ENCODE measurements at regions not wholly inside any gene's neighbourhood (a gene's known extent, or its start where the extent isn't known, plus 50 kb on each side); places are given as distances from the start of the nearest gene placed in this dataset.
A peak's percentile ranks its signal among the peaks of the same experiment; 100 is the strongest.
"Not testable (repeated sequence)": the region's sequence is repeated elsewhere in the genome, so short reads cannot be mapped to it uniquely, and the experiment has no call there.

DNA sequence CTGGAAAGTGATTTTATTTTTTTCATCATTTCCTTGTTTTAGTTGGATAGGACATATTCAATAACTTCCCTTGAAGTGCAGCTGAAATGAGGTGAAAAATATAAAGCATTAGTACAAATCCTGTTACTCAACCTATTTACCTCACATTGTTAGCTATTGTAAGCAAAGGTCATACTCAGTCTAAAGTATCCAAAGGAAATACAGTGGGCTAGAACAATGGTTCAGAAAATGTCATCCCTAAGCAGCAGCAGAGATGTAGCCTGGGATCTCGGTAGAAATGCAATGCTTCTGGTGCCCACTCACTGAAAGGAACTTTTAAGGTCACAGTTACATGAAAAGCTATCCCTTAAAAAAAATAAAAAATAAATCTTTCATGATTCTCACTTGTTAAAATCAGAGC, 300.6 kb downstream of the PPP4R3C start:
- H3K27ac ChIP-seq: no peak overlapping the region
- no peaks in the 10 kb centered on the region for H3K4me1 ChIP-seq (ENCODE audit: insufficient read depth)
- no peaks in the 10 kb centered on the region for H3K36me3 ChIP-seq
- TF ChIP-seq, protein P1, sequence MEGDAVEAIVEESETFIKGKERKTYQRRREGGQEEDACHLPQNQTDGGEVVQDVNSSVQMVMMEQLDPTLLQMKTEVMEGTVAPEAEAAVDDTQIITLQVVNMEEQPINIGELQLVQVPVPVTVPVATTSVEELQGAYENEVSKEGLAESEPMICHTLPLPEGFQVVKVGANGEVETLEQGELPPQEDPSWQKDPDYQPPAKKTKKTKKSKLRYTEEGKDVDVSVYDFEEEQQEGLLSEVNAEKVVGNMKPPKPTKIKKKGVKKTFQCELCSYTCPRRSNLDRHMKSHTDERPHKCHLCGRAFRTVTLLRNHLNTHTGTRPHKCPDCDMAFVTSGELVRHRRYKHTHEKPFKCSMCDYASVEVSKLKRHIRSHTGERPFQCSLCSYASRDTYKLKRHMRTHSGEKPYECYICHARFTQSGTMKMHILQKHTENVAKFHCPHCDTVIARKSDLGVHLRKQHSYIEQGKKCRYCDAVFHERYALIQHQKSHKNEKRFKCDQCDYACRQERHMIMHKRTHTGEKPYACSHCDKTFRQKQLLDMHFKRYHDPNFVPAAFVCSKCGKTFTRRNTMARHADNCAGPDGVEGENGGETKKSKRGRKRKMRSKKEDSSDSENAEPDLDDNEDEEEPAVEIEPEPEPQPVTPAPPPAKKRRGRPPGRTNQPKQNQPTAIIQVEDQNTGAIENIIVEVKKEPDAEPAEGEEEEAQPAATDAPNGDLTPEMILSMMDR (IDR thresholded peaks at IDR 0.05): no peak
- no peak for TF ChIP-seq EP300 (IDR thresholded peaks at IDR 0.05)
- no peak for TF ChIP-seq POLR2A (IDR thresholded peaks at IDR 0.05)
- H3K4me3 ChIP-seq: no peak overlapping the region
- no peak for DNase-seq
- WGBS, 3 donors: 48 to 74% (median 52%) methylated on average over 1 of the region's 1 CpG
- H3K27me3 ChIP-seq: no peaks in the 10 kb centered on the region
- H3K9me3 ChIP-seq: no peaks in the 10 kb centered on the region
- intact Hi-C loops (cut with DNase I): no loop called here

DNA sequence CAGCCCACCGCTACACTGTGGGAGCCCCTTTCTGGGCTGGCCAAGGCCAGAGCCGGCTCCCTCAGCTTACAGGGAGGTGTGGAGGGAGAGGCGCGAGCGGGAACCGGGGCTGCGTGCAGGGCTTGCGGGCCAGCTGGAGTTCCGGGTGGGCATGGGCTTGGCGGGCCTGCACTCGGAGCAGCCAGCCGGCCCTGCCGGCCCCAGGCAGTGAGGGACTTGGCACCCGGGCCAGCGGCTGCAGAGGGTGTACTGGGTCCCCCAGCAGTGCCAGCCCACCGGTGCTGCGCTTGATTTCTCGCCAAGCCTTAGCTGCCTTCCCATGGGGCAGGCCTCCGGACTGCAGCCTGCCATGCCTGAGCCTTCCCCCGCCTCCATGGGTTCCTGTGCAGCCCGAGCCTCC, 306.2 kb downstream of the PPP4R3C start:
- WGBS, 3 donors: 91% methylated on average over 8 to 21 of the region's 21 CpGs
- H3K27ac ChIP-seq; H3K4me1 ChIP-seq (ENCODE audit: insufficient read depth); intact Hi-C loops (cut with DNase I); H3K4me3 ChIP-seq; H3K36me3 ChIP-seq; H3K9me3 ChIP-seq; H3K27me3 ChIP-seq: not testable (repeated sequence)
- peak in 1 of 5 donors; percentile 12 for DNase-seq

DNA sequence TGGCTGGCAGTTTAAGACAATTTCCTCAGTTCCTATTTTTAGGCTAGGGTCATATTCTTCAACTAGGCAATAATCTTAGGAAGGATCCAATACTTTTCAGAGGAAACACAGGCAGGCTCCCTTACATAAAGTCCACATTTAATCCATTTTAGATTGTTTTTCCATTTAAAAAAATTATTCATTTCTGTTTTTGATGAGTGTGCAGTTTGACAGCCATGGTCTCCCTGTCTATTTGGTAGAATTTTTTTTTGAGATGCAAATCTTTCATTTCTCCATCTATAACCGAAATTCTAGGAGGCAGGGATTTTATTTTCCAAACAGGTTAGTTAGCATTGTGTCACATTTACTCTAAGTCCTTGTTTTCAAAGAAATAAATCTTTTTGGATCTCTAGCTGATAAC, 326.8 kb downstream of the PPP4R3C start:
- no peak overlapping the region for H3K4me3 ChIP-seq
- no peaks in the 10 kb centered on the region for H3K4me1 ChIP-seq (ENCODE audit: insufficient read depth)
- 41 to 57% (median 54%) methylated on average over 1 of the region's 1 CpG for WGBS, 3 donors
- no peaks in the 10 kb centered on the region for H3K36me3 ChIP-seq
- no peak for TF ChIP-seq EP300 (IDR thresholded peaks at IDR 0.05)
- no peak for TF ChIP-seq POLR2A (IDR thresholded peaks at IDR 0.05)
- TF ChIP-seq, protein P1 (IDR thresholded peaks at IDR 0.05): no peak
- H3K9me3 ChIP-seq: no peaks in the 10 kb centered on the region
- H3K27ac ChIP-seq: no peak overlapping the region
- no peaks in the 10 kb centered on the region for H3K27me3 ChIP-seq
- intact Hi-C loops (cut with DNase I): loop anchor here in 1 of 4 donors (5.0 to 10.0 kb wide), 2 partner anchors 161 to 218 kb away; no protein-coding TSS in a partner anchor
- no peak for DNase-seq

GRCh38 chrX:27132862-27133261, 330.3 kb downstream of the PPP4R3C start:
- 35 to 44% (median 44%) methylated on average over 1 of the region's 1 CpG for WGBS, 3 donors

DNA sequence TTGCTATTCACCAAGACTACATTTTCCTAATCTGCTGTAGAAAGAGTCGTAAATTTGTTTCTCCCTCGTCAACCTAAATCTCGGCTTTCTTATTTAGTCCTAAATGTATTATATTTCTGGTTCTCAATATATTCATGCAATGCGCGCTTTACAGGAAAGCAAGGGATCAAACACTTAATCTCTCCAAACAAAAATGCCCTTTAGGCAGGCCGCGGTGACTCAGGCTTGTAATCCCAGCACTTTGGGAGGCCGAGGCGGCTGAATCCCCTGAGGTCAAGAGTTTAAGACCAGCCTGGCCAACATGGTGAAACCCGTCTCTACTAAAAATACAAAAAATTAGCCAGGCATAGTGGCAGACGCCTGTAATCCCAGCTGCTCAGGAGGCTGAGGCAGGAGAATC, 376.0 kb downstream of the PPP4R3C start:
- intact Hi-C loops (cut with DNase I); H3K27me3 ChIP-seq; H3K9me3 ChIP-seq; DNase-seq; H3K4me1 ChIP-seq (ENCODE audit: insufficient read depth); H3K4me3 ChIP-seq; H3K27ac ChIP-seq; H3K36me3 ChIP-seq: not testable (repeated sequence)
- WGBS, 3 donors: 74 to 84% (median 80%) methylated on average over 11 of the region's 11 CpGs

More at GRCh38 chrX:27132862-27133261, 330.3 kb downstream of the PPP4R3C start:
- DNase-seq: no peak
- intact Hi-C loops (cut with DNase I): loop anchor here in 1 of 4 donors (10.0 kb wide), 1 partner anchor 222 kb away; no protein-coding TSS in a partner anchor
- Histone ChIP-seq H3K4me1 (ENCODE audit: insufficient read depth) (no peaks in the 10 kb centered on the region), H3K36me3 (no peaks in the 10 kb centered on the region), H3K27ac (no peak overlapping the region), H3K9me3 (no peaks in the 10 kb centered on the region), H3K27me3 (no peaks in the 10 kb centered on the region), H3K4me3 (no peak overlapping the region)
- no peak for TF ChIP-seq POLR2A (IDR thresholded peaks at IDR 0.05)
- TF ChIP-seq EP300 (IDR thresholded peaks at IDR 0.05): no peak
- TF ChIP-seq, protein P1 (IDR thresholded peaks at IDR 0.05): no peak

DNA sequence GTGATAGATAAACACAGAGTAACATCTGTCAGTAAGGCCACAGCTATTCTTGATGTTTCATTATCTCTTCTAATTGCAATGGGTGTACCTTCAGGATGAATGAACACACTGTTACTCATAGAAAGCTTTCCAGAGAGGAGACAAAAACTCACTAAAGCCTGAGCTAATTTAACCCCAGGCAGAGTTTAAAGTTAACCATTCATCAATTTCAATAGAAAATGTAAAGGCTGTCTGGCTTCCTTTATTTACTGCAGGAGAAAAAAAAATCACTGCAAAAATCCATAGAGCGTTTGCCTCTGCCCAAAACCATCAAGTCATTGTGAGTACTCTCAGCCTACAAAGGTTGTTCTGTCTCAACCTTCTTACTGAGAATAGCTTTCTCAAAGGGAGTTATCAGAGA, 376.9 kb downstream of the PPP4R3C start:
- no peak for DNase-seq
- no peaks in the 10 kb centered on the region for H3K27me3 ChIP-seq
- H3K36me3 ChIP-seq: no peaks in the 10 kb centered on the region
- no peaks in the 10 kb centered on the region for H3K9me3 ChIP-seq
- intact Hi-C loops (cut with DNase I): no loop called here
- H3K4me1 ChIP-seq (ENCODE audit: insufficient read depth): no peaks in the 10 kb centered on the region
- 71 to 84% (median 82%) methylated on average over 1 of the region's 1 CpG for WGBS, 3 donors
- no peak overlapping the region for H3K4me3 ChIP-seq
- H3K27ac ChIP-seq: no peak overlapping the region
- no peak for TF ChIP-seq POLR2A (IDR thresholded peaks at IDR 0.05)
- TF ChIP-seq, protein P1 (IDR thresholded peaks at IDR 0.05): no peak
- no peak for TF ChIP-seq EP300 (IDR thresholded peaks at IDR 0.05)
